Glomerular endothelial cell (primary cell): ENCODE measurements at regions not wholly inside any gene's neighbourhood (a gene's known extent, or its start where the extent isn't known, plus 50 kb on each side); places are given as distances from the start of the nearest gene placed in this dataset.
"Not testable (repeated sequence)": the region's sequence is repeated elsewhere in the genome, so short reads cannot be mapped to it uniquely, and the experiment has no call there.

Experiments
- DNase-seq: peaks from one replicate; pipeline ENCODE4 v3.0.0-alpha.2; 2011; ENCODE audit warnings: low read depth, low spot score; ENCODE audit errors: extremely low read depth

DNA sequence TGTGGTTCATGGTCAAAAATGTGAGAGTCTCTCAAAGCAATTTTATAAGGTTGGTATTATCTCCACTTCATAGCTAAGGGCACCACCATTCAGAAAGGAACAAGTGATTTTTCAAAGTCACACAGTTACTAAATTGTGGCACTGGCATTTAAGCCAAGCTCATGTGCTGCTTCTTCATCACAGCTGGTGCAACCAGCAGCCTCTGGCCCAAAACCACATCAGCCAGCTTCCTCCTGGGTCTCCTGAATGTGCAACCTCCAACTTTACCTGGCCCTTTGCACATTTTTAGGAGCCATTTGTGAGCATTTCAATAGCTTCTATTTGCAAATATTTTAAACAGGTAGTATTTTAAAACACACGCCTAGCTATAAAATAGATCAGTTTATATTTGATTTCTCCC is 293.7 kb downstream of the BCL11A start:
- DNase-seq = no peak

DNA sequence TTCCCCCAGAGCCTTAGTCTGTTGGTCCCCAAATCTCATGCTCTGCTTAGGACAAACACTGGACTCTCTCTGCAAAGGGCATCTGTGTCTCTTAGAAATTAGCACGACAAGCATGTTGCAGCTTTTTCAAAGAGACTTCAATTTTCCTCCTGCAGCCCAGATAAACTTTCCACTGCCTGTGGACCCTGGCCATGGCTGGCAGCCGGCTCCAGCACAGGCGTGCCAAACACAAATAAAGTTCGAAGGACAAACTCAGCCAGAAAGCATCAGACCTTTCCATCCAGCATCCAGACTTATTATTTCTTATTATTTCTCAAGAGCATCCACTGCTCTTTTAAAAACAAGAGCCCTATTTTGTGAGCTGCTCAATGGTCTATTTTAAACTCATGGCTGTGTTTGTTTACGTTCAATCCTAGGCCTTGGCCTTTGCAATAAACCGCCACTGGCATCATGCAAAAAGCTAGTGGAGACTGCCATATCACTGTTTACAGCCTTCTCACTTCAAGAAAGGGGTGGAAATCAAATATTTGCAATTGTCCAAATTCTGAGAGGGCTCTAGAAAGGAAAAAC is 300.8 kb downstream of the BCL11A start:
- DNase-seq = no peak

DNA sequence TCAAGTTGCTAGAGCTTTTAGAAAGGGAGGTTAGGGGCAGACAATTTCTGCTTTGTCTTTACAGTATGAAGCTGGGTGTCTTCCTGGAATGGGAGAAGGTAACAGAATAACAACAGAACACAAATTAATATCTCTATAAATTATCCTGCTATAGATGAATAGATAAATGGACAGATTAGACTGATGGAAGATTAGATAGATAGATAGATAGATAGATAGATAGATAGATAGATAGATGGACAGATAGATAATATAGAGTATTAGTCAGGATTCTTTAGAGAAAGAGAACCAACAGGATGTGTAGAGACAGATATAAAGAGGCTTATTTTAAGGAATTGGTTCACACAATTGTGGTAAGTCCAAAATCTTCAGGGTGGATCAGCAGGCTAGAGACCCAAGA is 302.2 kb downstream of the BCL11A start:
- no peak for DNase-seq

DNA sequence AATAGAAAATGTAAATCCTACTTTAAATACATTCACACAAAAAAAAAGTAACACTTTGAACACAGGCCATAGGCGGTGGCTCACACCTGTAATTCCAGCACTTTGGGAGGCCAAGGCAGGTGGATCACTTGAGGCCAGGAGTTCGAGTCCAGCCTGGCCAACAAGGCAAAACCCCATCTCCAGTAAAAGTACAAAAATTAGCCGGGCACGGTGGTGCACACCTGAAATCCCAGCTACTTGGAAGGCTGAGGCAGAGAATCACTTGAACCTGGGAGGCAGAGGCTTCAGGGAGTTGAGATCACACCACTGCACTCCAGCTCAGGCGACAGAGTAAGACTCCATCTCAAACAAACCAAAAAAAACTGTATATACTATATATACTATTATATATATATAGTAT is 303.6 kb downstream of the BCL11A start:
- no peak for DNase-seq

DNA sequence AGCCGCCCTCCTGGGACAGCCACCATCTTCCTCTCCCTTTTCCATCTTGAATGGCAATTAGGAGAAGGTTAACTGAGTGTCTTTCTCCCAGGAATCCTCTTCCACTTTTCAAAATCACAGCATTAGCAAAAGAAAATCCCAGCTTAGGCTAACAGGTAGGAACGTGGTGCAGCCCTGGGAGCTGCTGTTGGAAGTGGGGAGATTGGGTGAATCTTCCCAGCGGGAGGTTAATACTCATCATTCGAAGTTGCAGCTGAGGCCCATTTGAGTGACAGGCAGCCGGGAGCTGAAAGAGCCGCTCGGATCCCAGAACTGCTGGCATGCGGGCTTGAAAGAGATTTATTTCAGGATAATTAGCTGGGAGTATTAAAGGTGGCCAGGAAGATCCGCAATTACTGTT is 306.0 kb downstream of the BCL11A start:
- DNase-seq = no peak

DNA sequence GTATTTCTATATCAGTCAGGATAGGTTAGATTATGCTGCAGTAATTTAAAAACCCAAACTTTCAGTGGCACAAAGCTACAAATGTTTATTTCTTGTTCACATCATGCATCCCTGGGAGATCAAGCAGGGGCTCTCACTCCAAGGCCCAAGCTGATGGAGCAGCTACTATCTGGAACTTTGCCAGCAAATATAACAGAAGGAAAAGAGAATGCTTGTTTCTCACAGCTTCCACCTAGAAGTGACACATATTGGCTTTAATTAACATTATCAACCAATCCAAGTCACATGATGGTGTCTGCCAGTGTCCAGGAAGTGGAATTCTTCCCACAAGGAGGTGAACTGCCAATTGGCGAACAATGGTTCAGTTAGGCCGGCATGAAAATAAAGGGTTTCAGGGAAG is 306.9 kb downstream of the BCL11A start:
- no peak for DNase-seq

DNA sequence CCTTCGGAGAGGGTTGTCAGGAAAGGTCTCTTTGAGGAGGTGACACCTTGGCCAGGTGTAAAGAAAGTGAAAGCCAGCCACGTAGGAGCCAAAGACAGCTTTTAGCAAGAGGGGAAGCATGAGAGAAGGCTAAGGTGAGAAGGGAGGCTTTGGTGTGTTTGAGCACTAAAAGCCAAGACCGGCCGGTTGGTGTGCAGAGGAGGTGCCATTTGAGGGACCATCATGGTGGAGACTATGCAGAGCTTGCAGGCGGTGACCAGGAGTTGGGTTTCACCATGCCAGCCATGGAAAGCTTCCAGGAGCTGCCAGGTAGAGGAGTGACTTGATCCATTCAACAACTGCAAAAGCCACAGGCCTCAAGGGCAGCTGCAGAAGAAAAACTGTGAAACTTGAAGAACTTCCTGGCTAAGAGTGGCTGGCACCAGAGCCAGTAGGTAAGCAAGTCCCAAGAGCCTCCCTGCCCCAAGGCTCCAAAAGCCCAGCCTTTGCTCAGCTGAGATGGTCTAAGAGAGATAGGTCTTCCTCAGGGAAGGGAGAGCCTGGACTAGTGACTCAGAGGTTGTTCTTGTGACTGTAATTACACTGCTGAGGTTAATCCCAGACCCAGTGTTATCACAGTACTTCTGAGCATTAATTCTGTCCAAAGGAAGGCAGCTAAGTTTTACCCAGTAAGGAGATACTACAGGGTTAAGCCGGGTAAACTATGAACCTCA is 319.0 kb downstream of the BCL11A start:
- DNase-seq = no peak

DNA sequence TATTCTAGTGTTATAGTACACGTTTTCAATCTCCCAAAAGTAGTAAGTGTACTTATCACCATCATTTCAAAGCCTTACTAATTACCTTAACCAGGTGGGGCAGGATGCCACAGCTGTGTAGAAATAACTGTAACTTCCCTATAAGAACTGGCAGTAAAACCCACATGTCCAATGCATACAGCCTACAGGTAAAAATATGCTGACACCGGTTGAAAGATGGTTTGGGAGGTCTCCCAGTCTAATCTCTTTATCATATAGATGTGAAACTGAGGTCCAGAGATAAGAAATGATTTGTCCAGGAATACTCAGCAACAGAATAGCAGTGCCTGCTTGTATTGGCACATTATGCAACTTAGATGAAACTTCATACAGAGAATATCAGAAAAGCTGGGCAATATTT is 322.9 kb downstream of the BCL11A start:
- no peak for DNase-seq

DNA sequence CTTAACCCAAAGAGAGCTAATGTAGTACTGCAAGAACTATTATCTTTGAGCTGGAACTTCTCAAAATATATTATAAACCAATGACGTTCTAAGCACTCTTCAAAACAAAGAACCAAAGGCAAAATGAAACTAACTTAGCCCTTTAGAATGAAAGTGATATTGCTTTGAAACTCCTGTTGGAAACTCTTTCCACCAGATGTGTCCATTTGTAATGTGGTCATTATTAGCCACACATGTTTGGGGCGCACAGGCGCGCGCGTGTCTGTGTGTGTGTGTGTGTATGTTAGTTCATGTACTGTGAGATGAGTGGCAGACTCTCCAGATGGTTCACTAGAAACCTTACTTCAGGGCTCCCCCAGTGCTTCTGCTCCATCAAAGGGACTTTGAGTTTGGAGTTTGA is 323.4 kb downstream of the BCL11A start:
- DNase-seq = no peak

DNA sequence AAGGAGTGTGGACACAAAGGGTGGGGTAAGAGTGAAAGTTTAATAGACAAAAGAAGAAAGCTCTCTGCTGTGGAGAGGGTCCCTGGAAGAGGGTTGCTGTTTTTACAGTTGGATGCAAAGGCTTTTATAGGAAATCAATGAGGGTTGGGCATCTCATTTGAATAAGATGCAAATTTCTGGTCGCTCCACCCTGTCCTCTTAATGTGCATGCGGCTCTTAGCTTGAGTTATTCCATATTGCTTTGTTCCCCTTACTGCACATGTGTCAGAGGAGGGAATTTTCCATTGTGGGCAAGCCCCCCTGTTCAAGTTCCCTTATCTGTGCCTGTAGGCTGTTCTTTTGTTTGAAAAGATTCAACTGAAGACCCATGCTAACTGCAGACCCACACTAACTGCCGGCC is 326.5 kb downstream of the BCL11A start:
- DNase-seq = no peak

DNA sequence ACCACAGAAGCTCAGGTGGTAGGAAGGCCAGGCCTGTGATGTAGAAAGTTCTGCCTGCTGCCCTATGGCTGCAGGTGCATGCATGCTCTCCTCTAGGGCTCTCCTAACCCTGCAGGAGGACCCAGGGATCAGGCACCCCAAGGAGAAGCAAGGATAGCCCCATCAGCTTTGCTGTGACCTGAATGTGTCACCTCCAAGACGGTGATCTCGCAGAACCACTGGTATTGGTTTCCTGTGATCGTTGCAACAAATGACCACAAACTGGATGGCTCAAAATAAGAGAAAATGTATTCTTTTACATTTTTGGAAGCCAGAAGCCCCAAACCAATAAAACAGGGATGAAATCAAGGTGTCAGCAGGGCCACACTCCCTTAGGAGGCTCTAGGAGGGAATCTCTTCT is 327.3 kb downstream of the BCL11A start:
- no peak for DNase-seq

DNA sequence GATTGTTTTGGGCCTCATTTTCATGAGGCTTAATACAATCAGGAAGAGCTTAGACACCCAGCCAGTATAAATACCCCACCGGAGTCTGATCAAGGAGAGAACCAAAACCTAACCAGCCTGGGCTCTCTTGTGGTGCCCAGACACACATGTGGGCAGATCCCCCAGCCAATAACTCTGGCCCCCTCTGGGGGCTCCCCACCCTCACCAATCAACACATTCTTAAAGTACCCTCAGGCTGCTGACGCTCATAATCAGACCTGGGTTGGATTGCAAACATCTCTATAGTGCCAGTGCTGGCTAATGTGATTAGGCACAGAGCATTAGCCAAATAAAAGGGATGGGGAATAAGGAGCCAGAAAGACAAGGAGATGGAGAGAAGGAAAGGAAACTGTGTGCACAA is 329.6 kb downstream of the BCL11A start:
- DNase-seq = no peak

DNA sequence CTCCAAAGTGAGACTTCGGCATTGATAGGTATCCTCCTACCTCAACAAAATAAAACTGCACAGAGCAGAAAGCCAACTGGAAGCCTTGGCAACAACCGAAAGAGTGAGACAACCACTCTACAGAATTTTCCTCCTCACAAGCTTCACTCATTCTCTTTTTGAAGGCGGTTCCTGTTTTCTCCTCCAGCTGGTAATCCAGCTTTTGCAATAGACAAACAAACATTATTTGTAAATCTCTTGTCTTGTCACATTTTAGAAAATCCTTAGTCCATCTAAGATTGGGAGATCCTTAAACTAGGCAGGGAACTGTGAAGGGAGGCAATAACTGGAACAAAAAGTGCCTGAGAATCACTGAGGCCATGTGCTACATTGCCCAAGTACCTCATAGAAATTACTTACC is 332.4 kb downstream of the BCL11A start:
- no peak for DNase-seq

DNA sequence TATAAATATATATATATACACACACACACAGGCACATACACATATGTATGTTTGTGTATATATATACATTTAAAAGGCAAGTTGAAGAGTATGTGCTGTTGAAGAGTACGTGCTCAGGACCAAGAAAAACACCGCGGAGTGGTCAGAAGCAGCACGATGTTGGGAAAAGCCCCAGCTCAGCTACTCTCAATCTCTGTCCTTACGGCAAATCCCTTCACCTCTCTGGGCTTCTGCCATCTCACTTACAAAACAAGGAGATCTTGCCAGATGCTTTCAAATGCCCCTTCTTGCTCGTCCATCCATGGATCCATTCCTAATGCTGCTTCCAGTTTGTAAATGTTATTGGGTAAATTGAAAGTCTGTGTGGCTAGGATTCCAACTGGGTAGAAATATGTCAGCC is 333.9 kb downstream of the BCL11A start:
- DNase-seq = no peak

DNA sequence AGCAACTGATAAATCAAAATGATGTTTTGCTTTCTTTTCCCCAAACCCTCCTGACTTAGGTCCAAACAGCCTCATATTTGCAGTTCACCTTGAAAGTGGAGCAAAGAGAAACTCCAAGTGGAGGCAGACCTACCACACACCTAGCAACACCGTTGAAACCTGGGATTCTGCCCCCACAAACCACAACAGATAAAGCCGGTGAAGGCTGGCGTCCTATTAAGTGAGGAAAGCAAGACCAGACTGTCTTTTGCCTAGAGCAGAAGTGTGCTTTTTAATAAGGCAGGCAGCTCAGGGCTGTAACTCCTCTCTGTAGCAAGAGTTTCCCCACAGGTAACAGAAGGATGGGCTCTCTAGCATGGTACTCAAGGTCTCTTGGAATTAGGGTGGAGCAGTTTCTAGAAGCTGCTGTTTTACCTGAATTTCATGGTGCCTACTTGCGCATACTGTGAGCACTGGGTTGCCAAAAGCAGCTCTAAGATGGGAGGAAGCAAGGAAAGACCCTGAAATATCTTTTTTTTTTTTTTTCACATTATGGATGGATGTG is 336.9 kb downstream of the BCL11A start:
- no peak for DNase-seq

DNA sequence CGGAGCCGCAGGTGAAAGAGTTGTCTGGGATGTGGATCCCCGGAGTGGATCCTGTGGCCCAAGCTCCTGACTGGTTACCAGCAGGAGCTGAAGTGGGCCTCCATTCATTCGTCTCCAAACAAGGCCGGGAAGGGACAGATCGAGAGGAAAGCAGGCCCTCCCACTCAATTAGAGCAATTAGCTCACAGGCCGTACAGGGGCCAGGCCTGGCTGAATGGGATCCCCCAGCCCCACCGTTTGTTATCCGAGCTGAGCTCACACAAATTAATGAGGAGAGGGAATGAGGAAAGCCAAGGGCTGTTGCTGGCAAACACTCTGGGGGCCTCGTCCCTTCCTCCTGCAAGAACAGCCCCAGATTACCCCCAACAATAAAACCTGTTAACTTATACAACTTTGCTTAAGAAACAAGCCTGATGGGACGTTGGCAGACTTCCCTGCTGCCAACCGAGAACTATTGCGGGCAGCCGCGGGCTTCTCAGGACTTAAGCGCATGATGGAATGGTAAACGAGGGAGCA is 338.0 kb downstream of the BCL11A start:
- no peak for DNase-seq

DNA sequence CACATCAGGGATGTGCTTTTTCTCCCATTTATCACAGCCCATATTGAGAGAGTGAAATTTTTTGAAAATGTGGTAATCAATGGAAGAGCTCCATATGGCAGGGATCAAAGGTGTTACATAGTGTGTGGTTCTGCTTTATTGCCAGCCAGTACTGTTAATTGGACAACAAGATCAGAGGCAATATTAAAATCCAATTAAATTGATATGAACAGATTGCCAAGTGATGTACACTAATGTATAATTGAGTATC is 338.9 kb downstream of the BCL11A start:
- no peak for DNase-seq

DNA sequence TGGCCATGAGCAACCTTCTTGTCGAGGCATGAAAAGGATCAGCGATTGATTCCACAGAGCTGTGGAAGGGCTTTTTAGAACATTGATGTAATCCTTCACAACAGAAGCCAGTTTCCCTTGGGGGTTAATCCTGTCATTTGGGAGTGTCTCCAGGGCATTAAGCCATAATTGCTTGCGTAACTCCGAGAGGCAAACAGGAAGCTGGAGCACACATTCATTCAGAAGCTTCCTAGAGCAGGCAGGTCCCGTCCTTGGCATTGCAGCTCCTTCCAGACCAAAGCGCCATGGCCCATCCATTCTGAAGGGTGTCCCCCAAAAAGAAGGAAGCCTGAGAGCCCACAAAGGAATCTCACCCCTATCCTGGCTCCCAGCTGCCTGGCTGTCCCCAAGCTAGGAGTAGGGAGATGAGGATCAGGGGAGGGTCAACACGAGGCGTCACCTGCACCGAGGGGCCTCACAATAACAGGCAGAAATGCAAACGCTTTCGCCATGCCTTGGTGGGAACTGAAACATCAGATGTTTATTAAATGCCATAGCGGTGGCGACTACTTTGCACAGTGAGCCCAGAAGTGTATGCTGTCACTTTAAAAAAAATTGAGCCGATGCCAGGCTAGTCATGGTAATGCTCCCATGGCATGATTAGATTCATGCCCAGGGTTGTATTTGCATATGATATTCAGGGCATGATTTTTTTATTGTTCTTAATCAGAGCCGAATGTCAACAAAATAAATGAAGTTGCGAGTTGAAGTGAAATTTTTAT is 339.4 kb downstream of the BCL11A start:
- no peak for DNase-seq

DNA sequence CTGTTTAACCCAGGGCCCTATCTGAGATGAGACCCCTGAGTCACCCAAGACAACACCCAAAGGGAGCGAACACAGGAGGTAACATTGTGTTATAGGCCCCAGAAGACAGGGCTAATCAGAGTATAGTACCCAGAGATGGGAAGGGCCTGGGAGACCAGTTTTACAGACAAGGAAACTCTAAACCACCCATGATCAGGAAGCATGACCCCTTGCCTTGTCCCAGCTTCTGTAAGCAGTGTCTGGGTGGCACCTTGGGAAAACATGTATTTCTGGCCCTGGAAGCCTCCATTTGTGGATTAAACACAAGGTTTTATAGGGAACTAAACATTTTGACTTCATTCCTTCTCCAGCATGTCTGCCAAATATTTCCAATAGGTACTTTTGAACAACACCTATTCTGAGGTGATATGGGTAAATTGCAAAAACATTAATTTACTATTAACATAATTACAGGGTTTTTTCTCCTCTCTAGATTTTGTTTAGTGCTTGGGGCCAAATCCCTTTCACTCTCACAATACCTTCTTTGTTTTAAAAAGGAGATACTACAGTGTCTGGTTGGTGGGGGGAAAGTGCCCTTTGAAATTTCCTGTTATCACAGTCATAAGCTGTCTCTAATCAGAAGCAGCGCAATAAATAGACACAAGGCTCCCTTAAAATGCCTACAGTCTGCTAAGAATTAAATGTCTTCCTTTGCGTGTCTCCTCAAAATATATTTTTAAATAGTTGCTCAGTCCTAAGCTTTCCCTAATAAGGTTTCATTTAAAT is 341.1 kb downstream of the BCL11A start:
- no peak for DNase-seq

DNA sequence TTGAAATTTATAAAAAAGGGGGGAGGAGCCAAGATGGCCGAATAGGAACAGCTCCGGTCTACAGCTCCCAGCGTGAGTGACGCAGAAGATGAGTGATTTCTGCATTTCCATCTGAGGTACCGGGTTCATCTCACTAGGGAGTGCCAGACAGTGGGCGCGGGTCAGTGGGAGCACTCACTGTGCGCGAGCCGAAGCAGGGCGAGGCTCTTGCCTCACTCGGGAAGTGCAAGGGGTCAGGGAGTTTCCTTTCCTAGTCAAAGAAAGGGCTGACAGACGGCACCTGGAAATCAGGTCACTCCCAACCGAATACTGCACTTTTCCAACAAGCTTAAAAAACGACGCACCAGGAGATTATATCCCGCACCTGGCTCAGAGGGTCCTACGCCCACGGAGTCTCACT is 364.4 kb downstream of the BCL11A start:
- not testable (repeated sequence) for DNase-seq

DNA sequence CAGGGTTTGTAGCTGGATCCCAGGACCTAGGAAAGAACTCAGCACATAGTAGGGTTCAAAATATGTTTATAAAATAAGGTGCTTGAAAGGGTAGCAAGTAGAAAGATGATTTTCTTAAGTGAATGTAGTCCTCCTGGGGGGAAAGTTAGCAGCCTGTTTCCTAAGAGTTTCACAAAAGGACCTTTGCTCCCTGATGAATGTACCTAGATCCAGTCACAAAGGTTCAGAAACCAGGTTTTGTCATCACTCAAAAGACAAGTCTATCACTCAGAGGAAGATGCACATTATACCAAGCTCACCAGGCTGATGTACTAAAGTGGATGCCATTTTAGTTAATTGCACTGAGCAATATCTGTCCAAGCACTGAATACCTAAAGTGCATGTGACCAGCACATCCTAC is 378.2 kb downstream of the BCL11A start:
- DNase-seq = no peak
